T-helper 2 cell (primary cell): ENCODE measurements at regions not wholly inside any gene's neighbourhood (a gene's known extent, or its start where the extent isn't known, plus 50 kb on each side); places are given as distances from the start of the nearest gene placed in this dataset.

Source experiments
- DNase-seq, 5 experiments: peaks; one replicate each; pipeline versions ENCODE4 v3.0.0 to v3.0.0-alpha.2; 2012 to 2022

GRCh38 chr1:98813738-98814309, 152.3 kb downstream of the SNX7 start:
- peak in 1 of 5 experiments; percentile 5 for DNase-seq

- DNase-seq = no peak
Observed at GRCh38 chr1:98817821-98818220, 156.3 kb downstream of the SNX7 start.

- no peak for DNase-seq
Observed at GRCh38 chr1:98821379-98821778, 159.9 kb downstream of the SNX7 start.

GRCh38 chr1:98824736-98825135, 163.2 kb downstream of the SNX7 start:
- DNase-seq = no peak

GRCh38 chr1:98827041-98827440, 165.5 kb downstream of the SNX7 start:
- DNase-seq = no peak

GRCh38 chr1:98839840-98840239, 164.8 kb downstream of the PLPPR5 start:
- no peak for DNase-seq
